Endothelial cell of umbilical vein (primary cell): ENCODE measurements at regions not wholly inside any gene's neighbourhood (a gene's known extent, or its start where the extent isn't known, plus 50 kb on each side); places are given as distances from the start of the nearest gene placed in this dataset.

ENCODE experiments used
- BruUV-seq: library from RNA; stranded (reverse); fragments of 400-500 nt; replicated peaks from 2 replicates; lab custom pipeline; 2021; lab: Mats Ljungman, UMichigan
- CTCF ChIA-PET: fragments of 300-600, 350-600 bp; sonication (Branson Sonifier 250); formaldehyde crosslinking; loops from one replicate; lab custom pipeline; 2021; ENCODE audit warnings: antibody characterized with exemption, inconsistent platforms; lab: Charles Lee
- POLR2A ChIA-PET: fragments of 300-600, 350-600 bp; sonication (Branson Sonifier 250); formaldehyde crosslinking; loops from one replicate; lab custom pipeline; 2021; ENCODE audit warnings: antibody characterized with exemption, inconsistent platforms; lab: Charles Lee
- DNase-seq: peaks from one replicate; pipeline ENCODE4 v3.0.0-alpha.2; 2011; ENCODE audit warnings: low read depth, low spot score
- FAIRE-seq: peaks from 2 replicates; lab custom pipeline; 2011; peaks lifted over from hg19 to GRCh38; lab: Jason Lieb, UNC
- H2AFZ ChIP-seq: 2 replicates; pipeline ENCODE4 v1.6.0; 2012; ENCODE audit warnings: low read depth, low read length, control low read depth, inconsistent platforms
- H3K27ac ChIP-seq: 2 replicates; pipeline ENCODE4 v1.5.1; 2011; ENCODE audit warnings: low read depth, mild to moderate bottlenecking, control low read depth, low read length, moderate library complexity; ENCODE audit not compliant: insufficient read depth
- H3K27me3 ChIP-seq, 2 experiments: 2 replicates each; pipeline versions ENCODE4 v1.6.0 to v1.6.1; 2011; ENCODE audit warnings: low read length in 2 of 2, mixed read lengths in 1 of 2; ENCODE audit not compliant: control insufficient read depth in 2 of 2, insufficient read depth in 2 of 2
- H3K36me3 ChIP-seq, 2 experiments: 2 replicates in 1 of 2; 3 replicates in 1 of 2; pipeline ENCODE4 v1.5.1; 2011; ENCODE audit warnings: low read length in 2 of 2, mild to moderate bottlenecking in 1 of 2, moderate library complexity in 1 of 2; ENCODE audit not compliant: control insufficient read depth in 2 of 2, insufficient read depth in 2 of 2; ENCODE audit errors: extremely low read depth in 1 of 2
- H3K4me1 ChIP-seq: 3 replicates; pipeline ENCODE4 v1.5.1; 2011; ENCODE audit warnings: mild to moderate bottlenecking, low read length; ENCODE audit not compliant: control insufficient read depth, insufficient read depth; ENCODE audit errors: extremely low read depth
- H3K4me2 ChIP-seq: 2 replicates; pipeline ENCODE4 v1.6.1; 2011; ENCODE audit warnings: low read length, control low read depth, mixed read lengths; ENCODE audit not compliant: insufficient read depth
- H3K4me3 ChIP-seq, 3 experiments: fragments of 200-600 bp in 1 of 3; sonication (generic), shearing (Covaris generic) in 1 of 3; replicated peaks in 1 of 3; 2 replicates each; pipeline ENCODE4 v1.5.1; 2011 to 2016; ENCODE audit warnings: control low read depth in 3 of 3, low read length in 3 of 3, mild to moderate bottlenecking in 2 of 3, inconsistent platforms in 1 of 3, low read depth in 1 of 3, moderate library complexity in 1 of 3; ENCODE audit not compliant: insufficient read depth in 1 of 3
- H3K79me2 ChIP-seq: 2 replicates; pipeline ENCODE4 v1.6.0; 2012; ENCODE audit warnings: low read length, inconsistent platforms; ENCODE audit not compliant: control insufficient read depth, insufficient read depth
- H3K9ac ChIP-seq: replicated peaks from 2 replicates; pipeline ENCODE3; 2011; ENCODE audit warnings: low read length, control low read depth; ENCODE audit not compliant: insufficient read depth; ENCODE audit errors: extremely low read depth
- H3K9me1 ChIP-seq: replicated peaks from 3 replicates; pipeline ENCODE4 v1.6.0; 2011; ENCODE audit warnings: mild to moderate bottlenecking, low read length; ENCODE audit not compliant: control insufficient read depth, insufficient read depth; ENCODE audit errors: extremely low read depth
- H3K9me3 ChIP-seq: replicated peaks from 2 replicates; pipeline ENCODE4 v1.5.1; 2012; ENCODE audit warnings: low read length, inconsistent platforms; ENCODE audit not compliant: control insufficient read depth, insufficient read depth
- H4K20me1 ChIP-seq: replicated peaks from 2 replicates; pipeline ENCODE3; 2011; ENCODE audit warnings: mild to moderate bottlenecking, low read length; ENCODE audit not compliant: control insufficient read depth, insufficient read depth; ENCODE audit errors: extremely low read depth
- CTCF ChIP-seq, 2 donors: IDR thresholded peaks; 1 replicate in 1 of 2; 2 replicates in 1 of 2; pipeline ENCODE4 v1.5.1; 2011; ENCODE audit warnings: low read length in 2 of 2, mild to moderate bottlenecking in 2 of 2, moderate library complexity in 2 of 2, control low read depth in 1 of 2, inconsistent platforms in 1 of 2, low read depth in 1 of 2; ENCODE audit not compliant: insufficient read depth in 1 of 2; ENCODE audit errors: extremely low read depth in 1 of 2
- EZH2 ChIP-seq: IDR thresholded peaks from 2 replicates; pipeline ENCODE4 v1.6.1; 2012; ENCODE audit warnings: borderline replicate concordance, low read depth, mild to moderate bottlenecking, moderate library complexity, low read length, inconsistent platforms; ENCODE audit not compliant: severe bottlenecking
- FOS ChIP-seq: IDR thresholded peaks from 2 replicates; pipeline ENCODE4 v1.6.1; 2011; ENCODE audit warnings: mild to moderate bottlenecking, low read length, moderate library complexity, borderline replicate concordance; ENCODE audit not compliant: insufficient read depth
- GATA2 ChIP-seq: IDR thresholded peaks from 2 replicates; pipeline ENCODE4 v1.7.0; 2011; ENCODE audit warnings: low read depth, mild to moderate bottlenecking, moderate library complexity, mixed read lengths, low read length; ENCODE audit not compliant: insufficient read length, insufficient read depth
- JUN ChIP-seq: IDR thresholded peaks from 2 replicates; pipeline ENCODE4 v1.6.1; 2011; ENCODE audit warnings: borderline replicate concordance, low read depth; ENCODE audit not compliant: insufficient read length, insufficient read depth
- MYC ChIP-seq: IDR thresholded peaks from one replicate; pipeline ENCODE4 v1.6.1; 2011; ENCODE audit warnings: mild to moderate bottlenecking, low read depth, low read length
- POLR2A ChIP-seq: IDR thresholded peaks from 2 replicates; pipeline ENCODE4 v1.6.1; 2012; ENCODE audit warnings: low read depth, mild to moderate bottlenecking, control low read depth, low read length
- POLR2AphosphoS5 ChIP-seq: IDR thresholded peaks from 2 replicates; pipeline ENCODE4 v1.6.1; 2012; ENCODE audit warnings: low read depth, mild to moderate bottlenecking, control low read depth, low read length, moderate library complexity; ENCODE audit not compliant: insufficient read depth
- dilution Hi-C: fragments of 300-500 bp; cut with MboI; formaldehyde crosslinking; loops from one replicate; pipeline ENCODE4 v1.15.0; 2019; ENCODE audit warnings: low sequenced_read_pairs; ENCODE audit not compliant: extremely low pct_ligation_motif_present
- intact Hi-C: fragments of 100-400 bp; cut with micrococcal nuclease; formaldehyde crosslinking; loops from one replicate; pipeline ENCODE4 v1.10.0; 2022
- TF ChIP-seq, protein P1 (sequence below): IDR thresholded peaks from 2 replicates; pipeline ENCODE4 v1.6.1; 2011; ENCODE audit not compliant: insufficient read depth, insufficient read length

DNA sequence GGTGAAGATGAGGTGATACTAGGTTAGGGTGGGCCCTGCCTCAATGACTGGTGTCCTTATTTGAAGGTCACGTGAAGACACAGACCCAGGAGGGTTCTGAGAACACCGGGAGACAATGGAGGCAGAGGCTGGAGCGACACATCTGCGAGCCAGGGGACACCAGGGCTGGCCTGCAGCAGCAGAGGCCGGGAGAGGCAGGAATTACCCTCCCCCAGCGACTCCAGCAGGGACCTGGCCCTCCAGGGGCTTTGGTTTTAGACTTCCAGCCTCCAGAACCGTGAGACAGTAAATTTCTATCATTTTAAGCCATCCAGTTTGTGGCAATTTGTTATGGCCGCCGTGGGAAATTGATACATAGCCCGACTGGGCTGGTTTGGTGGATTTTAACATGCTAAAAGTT lies 152.2 kb downstream of the DNAJB6 start:
- no peak overlapping the region for H3K4me2 ChIP-seq
- H3K36me3 ChIP-seq: no peaks in the 10 kb centered on the region
- H3K9me1 ChIP-seq: no peaks in the 10 kb centered on the region
- POLR2A ChIA-PET: no interaction called here
- H3K9me3 ChIP-seq: no peaks in the 10 kb centered on the region
- no peak overlapping the region for H3K27ac ChIP-seq
- H2AFZ ChIP-seq: no peak overlapping the region
- no peaks in the 10 kb centered on the region for H4K20me1 ChIP-seq
- CTCF ChIA-PET: no interaction called here
- dilution Hi-C loops: no loop called here
- H3K4me1 ChIP-seq: no peaks in the 10 kb centered on the region
- TF ChIP-seq, protein P1, sequence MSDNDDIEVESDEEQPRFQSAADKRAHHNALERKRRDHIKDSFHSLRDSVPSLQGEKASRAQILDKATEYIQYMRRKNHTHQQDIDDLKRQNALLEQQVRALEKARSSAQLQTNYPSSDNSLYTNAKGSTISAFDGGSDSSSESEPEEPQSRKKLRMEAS: no peak
- TF ChIP-seq GATA2 (no peak), CTCF (IDR thresholded peaks at IDR 0.05; ENCODE audit: extremely low read depth in 1 of 2, insufficient read depth in 1 of 2, low read depth in 1 of 2, low read length in 2 of 2) (no peak), FOS (no peak), POLR2AphosphoS5 (no peak), MYC (no peak), EZH2 (no peak), POLR2A (no peak), JUN (no peak)
- no peak overlapping the region for H3K9ac ChIP-seq
- BruUV-seq: no TSS peak
- intact Hi-C loops: no loop called here
- no peak for FAIRE-seq
- no peaks in the 10 kb centered on the region for H3K79me2 ChIP-seq
- H3K4me3 ChIP-seq: no peak overlapping the region
- H3K27me3 ChIP-seq: no peaks in the 10 kb centered on the region
- DNase-seq: no peak
